SK-N-SH (cell line): ENCODE measurements at regions not wholly inside any gene's neighbourhood (a gene's known extent, or its start where the extent isn't known, plus 50 kb on each side); places are given as distances from the start of the nearest gene placed in this dataset.

ENCODE experiments used
- CTCF ChIA-PET: fragments of 300-600, 350-600 bp; formaldehyde crosslinking; extraction: SDS; loops from one replicate; lab custom pipeline; 2021; lab: Yijun Ruan, JAX
- POLR2A ChIA-PET: fragments of 350-600 bp; sonication (Branson Sonifier 250); formaldehyde crosslinking; extraction: SDS; loops from one replicate; lab custom pipeline; 2020; ENCODE audit warnings: antibody characterized with exemption, inconsistent platforms; lab: Yijun Ruan, JAX
- DNase-seq: peaks from one replicate; pipeline ENCODE4 v3.0.0; 2012
- H2AFZ ChIP-seq: fragments of 200-600 bp; sonication (generic); 2 replicates; pipeline ENCODE4 v1.8.1; 2016; ENCODE audit warnings: antibody characterized with exemption, mild to moderate bottlenecking, low read depth
- H3F3A ChIP-seq: fragments of 200-600 bp; sonication (generic); replicated peaks from 2 replicates; pipeline ENCODE3; 2016; ENCODE audit warnings: antibody characterized with exemption, mild to moderate bottlenecking; ENCODE audit not compliant: insufficient read depth
- H3K27ac ChIP-seq, 2 experiments: fragments of 200-500 bp in 1 of 2; fragments of 200-600 bp in 1 of 2; sonication (Bioruptor generic) in 1 of 2; sonication (generic), shearing (Covaris generic) in 1 of 2; 2 replicates each; pipeline versions ENCODE4 v1.5.1 to v1.6.1; 2014 to 2016; ENCODE audit warnings: low read depth in 2 of 2, inconsistent platforms in 1 of 2, low read length in 1 of 2, mild to moderate bottlenecking in 1 of 2, mixed read lengths in 1 of 2
- H3K27me3 ChIP-seq: fragments of 200-600 bp; sonication (generic), shearing (Covaris generic); 2 replicates; pipeline ENCODE4 v1.6.1; 2016; ENCODE audit warnings: mixed run types; ENCODE audit not compliant: insufficient read depth
- H3K36me3 ChIP-seq, 2 experiments: fragments of 200-500 bp in 1 of 2; fragments of 200-600 bp in 1 of 2; sonication (Bioruptor generic) in 1 of 2; sonication (generic) in 1 of 2; replicated peaks in 1 of 2; 2 replicates each; pipeline versions ENCODE3 to v1.5.1; 2014 to 2016; ENCODE audit warnings: low read length in 1 of 2, mild to moderate bottlenecking in 1 of 2; ENCODE audit not compliant: insufficient read depth in 2 of 2, control insufficient read depth in 1 of 2
- H3K4me1 ChIP-seq, 2 experiments: fragments of 200-500 bp in 1 of 2; fragments of 200-600 bp in 1 of 2; sonication (Bioruptor generic) in 1 of 2; sonication (generic), shearing (Covaris generic) in 1 of 2; 2 replicates each; pipeline versions ENCODE4 v1.5.1 to v1.6.1; 2014 to 2016; ENCODE audit warnings: low read depth in 1 of 2, low read length in 1 of 2, mixed run types in 1 of 2; ENCODE audit not compliant: insufficient read depth in 2 of 2, control insufficient read depth in 1 of 2
- H3K4me2 ChIP-seq: fragments of 200-600 bp; sonication (generic), shearing (Covaris generic); 2 replicates; pipeline ENCODE4 v1.6.1; 2017; ENCODE audit warnings: mixed run types
- H3K4me3 ChIP-seq, 2 experiments: fragments of 200-500 bp in 1 of 2; fragments of 200-600 bp in 1 of 2; sonication (Bioruptor generic) in 1 of 2; sonication (generic), shearing (Covaris generic) in 1 of 2; 2 replicates each; pipeline versions ENCODE4 v1.5.1 to v1.8.1; 2014 to 2016; ENCODE audit warnings: low read depth in 2 of 2, inconsistent platforms in 1 of 2, low read length in 1 of 2, mild to moderate bottlenecking in 1 of 2, mixed read lengths in 1 of 2, moderate library complexity in 1 of 2
- H3K79me2 ChIP-seq: fragments of 200-600 bp; sonication (generic); 2 replicates; pipeline ENCODE4 v1.8.1; 2017; ENCODE audit warnings: mild to moderate bottlenecking; ENCODE audit not compliant: insufficient read depth
- H3K9ac ChIP-seq: fragments of 200-600 bp; sonication (generic); 2 replicates; pipeline ENCODE4 v1.6.1; 2017; ENCODE audit warnings: mixed run types
- H3K9me2 ChIP-seq: fragments of 200-600 bp; sonication (generic); 2 replicates; pipeline ENCODE4 v1.6.1; 2017; ENCODE audit warnings: mixed run types
- H3K9me3 ChIP-seq: fragments of 200-600 bp; sonication (generic); 2 replicates; pipeline ENCODE4 v1.6.1; 2017; ENCODE audit warnings: mixed run types, mild to moderate bottlenecking, moderate library complexity
- H4K20me1 ChIP-seq: fragments of 200-600 bp; sonication (generic); 2 replicates; pipeline ENCODE4 v1.6.1; 2017; ENCODE audit warnings: mild to moderate bottlenecking, mixed run types; ENCODE audit not compliant: insufficient read depth
- ELF1 ChIP-seq: IDR thresholded peaks from 2 replicates; pipeline ENCODE4 v1.4.0; 2012
- FOXJ3 ChIP-seq: sonication (generic); formaldehyde crosslinking; IDR thresholded peaks from 2 replicates; pipeline ENCODE4 v1.5.1; 2020; ENCODE audit warnings: mild to moderate bottlenecking, missing genetic modification reagents
- GABPA ChIP-seq: IDR thresholded peaks from 2 replicates; pipeline ENCODE4 v1.4.0; 2012; ENCODE audit warnings: low read depth, mild to moderate bottlenecking
- GATA2 ChIP-seq: sonication (generic); formaldehyde crosslinking; IDR thresholded peaks from 2 replicates; pipeline ENCODE4 v1.5.0; 2020; ENCODE audit warnings: mild to moderate bottlenecking, missing genetic modification reagents
- JUND ChIP-seq: IDR thresholded peaks from 2 replicates; pipeline ENCODE4 v1.4.0; 2012
- RCOR1 ChIP-seq: fragments of 150-350 bp; IDR thresholded peaks from 2 replicates; pipeline ENCODE4 v1.6.1; 2017; ENCODE audit warnings: antibody characterized with exemption, low read length
- WGBS: methylation state at CpG from one replicate; pipeline ENCODE4 v1.1.6; 2017; ENCODE audit warnings: low lambda C conversion rate; 5-methylcytosine and 5-hydroxymethylcytosine counted together
- TF ChIP-seq, protein P1 (sequence below): fragments of 150-350 bp; IDR thresholded peaks from 2 replicates; pipeline ENCODE4 v1.6.1; 2016; ENCODE audit warnings: mild to moderate bottlenecking, low read depth, low read length
- TF ChIP-seq, protein P2 (sequence below): fragments of 150-350 bp; IDR thresholded peaks from 2 replicates; pipeline ENCODE4 v1.6.1; 2017; ENCODE audit warnings: antibody characterized with exemption, low read length, low read depth, borderline replicate concordance
- TF ChIP-seq, protein P3 (sequence below): IDR thresholded peaks from 2 replicates; pipeline ENCODE4 v1.4.0; 2012; ENCODE audit warnings: low read depth, borderline replicate concordance
- TF ChIP-seq, protein P4 (sequence below): IDR thresholded peaks from 2 replicates; pipeline ENCODE4 v1.6.1; 2012; ENCODE audit warnings: mild to moderate bottlenecking, low read depth, low read length, moderate library complexity

DNA sequence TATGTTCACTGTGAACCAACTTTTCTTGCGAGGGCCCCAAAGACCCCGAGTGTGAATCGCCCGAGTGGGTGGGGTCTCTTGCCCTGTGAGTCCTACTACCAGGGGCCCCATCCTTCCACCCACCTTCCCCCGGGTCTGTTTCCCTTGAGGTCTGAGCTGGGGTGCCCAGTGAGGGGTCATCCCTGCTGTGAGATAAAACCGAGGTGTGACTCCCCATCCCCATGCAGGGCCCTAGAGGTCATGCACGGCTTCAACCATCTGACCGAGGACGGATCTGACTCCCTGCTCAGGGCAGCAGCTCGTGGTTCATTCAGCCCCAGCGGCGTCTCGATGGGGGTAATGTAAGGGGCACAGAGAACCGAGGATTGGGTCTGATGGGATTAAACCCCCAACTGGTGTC is 103.1 kb upstream of the SULF2 start:
- DNase-seq, result no peak

More for the DNA sequence above, 103.1 kb upstream of the SULF2 start:
- H3K9me2 ChIP-seq, result no peaks in the 10 kb centered on the region
- H3K27me3 ChIP-seq, result no peaks in the 10 kb centered on the region
- POLR2A ChIA-PET, result no interaction called here
- TF ChIP-seq GATA2 (CRISPR knock-in tag) (no peak), JUND (no peak), FOXJ3 (no peak), ELF1 (no peak), RCOR1 (no peak), GABPA (no peak)
- TF ChIP-seq, protein P1, sequence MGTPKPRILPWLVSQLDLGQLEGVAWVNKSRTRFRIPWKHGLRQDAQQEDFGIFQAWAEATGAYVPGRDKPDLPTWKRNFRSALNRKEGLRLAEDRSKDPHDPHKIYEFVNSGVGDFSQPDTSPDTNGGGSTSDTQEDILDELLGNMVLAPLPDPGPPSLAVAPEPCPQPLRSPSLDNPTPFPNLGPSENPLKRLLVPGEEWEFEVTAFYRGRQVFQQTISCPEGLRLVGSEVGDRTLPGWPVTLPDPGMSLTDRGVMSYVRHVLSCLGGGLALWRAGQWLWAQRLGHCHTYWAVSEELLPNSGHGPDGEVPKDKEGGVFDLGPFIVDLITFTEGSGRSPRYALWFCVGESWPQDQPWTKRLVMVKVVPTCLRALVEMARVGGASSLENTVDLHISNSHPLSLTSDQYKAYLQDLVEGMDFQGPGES, result no peak
- TF ChIP-seq, protein P2, sequence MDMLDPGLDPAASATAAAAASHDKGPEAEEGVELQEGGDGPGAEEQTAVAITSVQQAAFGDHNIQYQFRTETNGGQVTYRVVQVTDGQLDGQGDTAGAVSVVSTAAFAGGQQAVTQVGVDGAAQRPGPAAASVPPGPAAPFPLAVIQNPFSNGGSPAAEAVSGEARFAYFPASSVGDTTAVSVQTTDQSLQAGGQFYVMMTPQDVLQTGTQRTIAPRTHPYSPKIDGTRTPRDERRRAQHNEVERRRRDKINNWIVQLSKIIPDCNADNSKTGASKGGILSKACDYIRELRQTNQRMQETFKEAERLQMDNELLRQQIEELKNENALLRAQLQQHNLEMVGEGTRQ, result no peak
- TF ChIP-seq, protein P3, sequence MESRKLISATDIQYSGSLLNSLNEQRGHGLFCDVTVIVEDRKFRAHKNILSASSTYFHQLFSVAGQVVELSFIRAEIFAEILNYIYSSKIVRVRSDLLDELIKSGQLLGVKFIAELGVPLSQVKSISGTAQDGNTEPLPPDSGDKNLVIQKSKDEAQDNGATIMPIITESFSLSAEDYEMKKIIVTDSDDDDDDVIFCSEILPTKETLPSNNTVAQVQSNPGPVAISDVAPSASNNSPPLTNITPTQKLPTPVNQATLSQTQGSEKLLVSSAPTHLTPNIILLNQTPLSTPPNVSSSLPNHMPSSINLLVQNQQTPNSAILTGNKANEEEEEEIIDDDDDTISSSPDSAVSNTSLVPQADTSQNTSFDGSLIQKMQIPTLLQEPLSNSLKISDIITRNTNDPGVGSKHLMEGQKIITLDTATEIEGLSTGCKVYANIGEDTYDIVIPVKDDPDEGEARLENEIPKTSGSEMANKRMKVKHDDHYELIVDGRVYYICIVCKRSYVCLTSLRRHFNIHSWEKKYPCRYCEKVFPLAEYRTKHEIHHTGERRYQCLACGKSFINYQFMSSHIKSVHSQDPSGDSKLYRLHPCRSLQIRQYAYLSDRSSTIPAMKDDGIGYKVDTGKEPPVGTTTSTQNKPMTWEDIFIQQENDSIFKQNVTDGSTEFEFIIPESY, result no peak
- TF ChIP-seq, protein P4, sequence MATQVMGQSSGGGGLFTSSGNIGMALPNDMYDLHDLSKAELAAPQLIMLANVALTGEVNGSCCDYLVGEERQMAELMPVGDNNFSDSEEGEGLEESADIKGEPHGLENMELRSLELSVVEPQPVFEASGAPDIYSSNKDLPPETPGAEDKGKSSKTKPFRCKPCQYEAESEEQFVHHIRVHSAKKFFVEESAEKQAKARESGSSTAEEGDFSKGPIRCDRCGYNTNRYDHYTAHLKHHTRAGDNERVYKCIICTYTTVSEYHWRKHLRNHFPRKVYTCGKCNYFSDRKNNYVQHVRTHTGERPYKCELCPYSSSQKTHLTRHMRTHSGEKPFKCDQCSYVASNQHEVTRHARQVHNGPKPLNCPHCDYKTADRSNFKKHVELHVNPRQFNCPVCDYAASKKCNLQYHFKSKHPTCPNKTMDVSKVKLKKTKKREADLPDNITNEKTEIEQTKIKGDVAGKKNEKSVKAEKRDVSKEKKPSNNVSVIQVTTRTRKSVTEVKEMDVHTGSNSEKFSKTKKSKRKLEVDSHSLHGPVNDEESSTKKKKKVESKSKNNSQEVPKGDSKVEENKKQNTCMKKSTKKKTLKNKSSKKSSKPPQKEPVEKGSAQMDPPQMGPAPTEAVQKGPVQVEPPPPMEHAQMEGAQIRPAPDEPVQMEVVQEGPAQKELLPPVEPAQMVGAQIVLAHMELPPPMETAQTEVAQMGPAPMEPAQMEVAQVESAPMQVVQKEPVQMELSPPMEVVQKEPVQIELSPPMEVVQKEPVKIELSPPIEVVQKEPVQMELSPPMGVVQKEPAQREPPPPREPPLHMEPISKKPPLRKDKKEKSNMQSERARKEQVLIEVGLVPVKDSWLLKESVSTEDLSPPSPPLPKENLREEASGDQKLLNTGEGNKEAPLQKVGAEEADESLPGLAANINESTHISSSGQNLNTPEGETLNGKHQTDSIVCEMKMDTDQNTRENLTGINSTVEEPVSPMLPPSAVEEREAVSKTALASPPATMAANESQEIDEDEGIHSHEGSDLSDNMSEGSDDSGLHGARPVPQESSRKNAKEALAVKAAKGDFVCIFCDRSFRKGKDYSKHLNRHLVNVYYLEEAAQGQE, result no peak
- no peaks in the 10 kb centered on the region for H3K36me3 ChIP-seq
- 66% methylated on average over 14 of the region's 14 CpGs for WGBS
- no peaks in the 10 kb centered on the region for H4K20me1 ChIP-seq
- no peak overlapping the region for H3K4me2 ChIP-seq
- H3K4me1 ChIP-seq, result no peaks in the 10 kb centered on the region; a peak in 1 of 4 replicates
- H3K9ac ChIP-seq, result no peak overlapping the region
- no peaks in the 10 kb centered on the region for H3F3A ChIP-seq
- no peaks in the 10 kb centered on the region for H3K79me2 ChIP-seq
- CTCF ChIA-PET, result interaction anchor here (1.0 kb wide), 1 partner anchor 69 kb away, joined by 3 read pairs; no protein-coding TSS in a partner anchor
- H2AFZ ChIP-seq, result no peak overlapping the region
- H3K9me3 ChIP-seq, result no peaks in the 10 kb centered on the region
- no peak overlapping the region for H3K27ac ChIP-seq
- H3K4me3 ChIP-seq, result no peak overlapping the region
